Small intestine (tissue), 7 donors: ENCODE measurements at regions not wholly inside any gene's neighbourhood (a gene's known extent, or its start where the extent isn't known, plus 50 kb on each side); places are given as distances from the start of the nearest gene placed in this dataset.

Source experiments
- DNase-seq, 2 donors: peaks; one replicate each; pipeline versions ENCODE4 v3.0.0 to v3.0.0-alpha.2; 2013
- FAIRE-seq: peaks from 2 replicates; lab custom pipeline; 2012; peaks lifted over from hg19 to GRCh38; lab: Jason Lieb, UNC
- H3K27ac ChIP-seq, 3 donors: one replicate each; pipeline ENCODE4 v1.5.1; 2013; ENCODE audit warnings: low read length in 2 of 3, mild to moderate bottlenecking in 2 of 3, control low read depth in 1 of 3, inconsistent platforms in 1 of 3, low read depth in 1 of 3, moderate library complexity in 1 of 3
- H3K27me3 ChIP-seq, 3 donors: one replicate each; pipeline ENCODE4 v1.6.1; 2013; ENCODE audit warnings: low read length in 3 of 3, inconsistent platforms in 1 of 3; ENCODE audit not compliant: control insufficient read depth in 3 of 3, insufficient read depth in 3 of 3
- H3K36me3 ChIP-seq, 3 donors: one replicate each; pipeline ENCODE4 v1.6.1; 2013; ENCODE audit warnings: low read length in 3 of 3, inconsistent platforms in 1 of 3, low read depth in 1 of 3, mild to moderate bottlenecking in 1 of 3, moderate library complexity in 1 of 3; ENCODE audit not compliant: control insufficient read depth in 3 of 3, insufficient read depth in 2 of 3
- H3K4me1 ChIP-seq, 3 donors: one replicate each; pipeline ENCODE4 v1.6.1; 2013; ENCODE audit warnings: low read length in 2 of 3, inconsistent platforms in 1 of 3, low read depth in 1 of 3, mild to moderate bottlenecking in 1 of 3, moderate library complexity in 1 of 3; ENCODE audit not compliant: control insufficient read depth in 3 of 3, insufficient read depth in 2 of 3
- H3K4me3 ChIP-seq, 3 donors: one replicate each; pipeline ENCODE4 v1.5.1; 2013; ENCODE audit warnings: low read length in 3 of 3, control low read depth in 1 of 3, inconsistent platforms in 1 of 3, low read depth in 1 of 3, mild to moderate bottlenecking in 1 of 3, moderate library complexity in 1 of 3
- H3K9me3 ChIP-seq, 2 donors: one replicate each; pipeline ENCODE4 v1.6.1; 2013; ENCODE audit warnings: low read depth in 1 of 2, low read length in 1 of 2; ENCODE audit not compliant: control insufficient read depth in 2 of 2, insufficient read depth in 1 of 2
- WGBS, 3 donors: extraction: QIAGEN DNeasy Blood & Tissue Kit; methylation state at CpG; one replicate each; pipeline ENCODE4 v1.1.7; 2013; 5-methylcytosine and 5-hydroxymethylcytosine counted together
- donor health status: healthy with polysubstance abuse.
- donor health status: control.
- donor health status: control.
- donor health status: Bipolar disorder and iron deficiency.
- donor health status: healthy.

DNA sequence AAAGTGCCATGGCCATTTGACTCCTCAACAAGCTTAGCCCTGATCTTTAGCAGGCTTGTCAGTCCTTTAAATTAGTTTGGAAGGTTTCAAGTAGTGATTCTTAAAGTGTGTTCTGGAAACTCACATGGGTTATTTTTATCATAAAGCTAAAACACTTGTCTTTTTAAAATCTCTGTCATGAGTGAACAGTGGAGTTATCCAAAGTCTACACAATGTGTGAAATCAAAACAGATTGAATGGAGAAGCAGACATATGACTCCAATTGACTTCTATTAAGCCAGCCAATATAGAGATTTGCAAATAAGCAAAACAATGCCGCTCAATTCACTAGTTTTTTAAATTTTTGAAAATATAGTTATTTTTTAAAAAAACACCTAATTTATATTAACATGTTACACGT is 53.3 kb upstream of the SORCS3 start:
- Histone ChIP-seq H3K4me1 (no peaks in the 10 kb centered on the region), H3K27ac (no peak overlapping the region), H3K27me3 (peaks cover 0 to 6% (median 0%) of the 10 kb centered on the region in 3 donors), H3K9me3 (no peaks in the 10 kb centered on the region), H3K36me3 (no peaks in the 10 kb centered on the region), H3K4me3 (no peak overlapping the region)
- 62 to 82% (median 63%) methylated on average over 2 of the region's 2 CpGs for WGBS, 3 donors
- FAIRE-seq = no peak
- no peak for DNase-seq

DNA sequence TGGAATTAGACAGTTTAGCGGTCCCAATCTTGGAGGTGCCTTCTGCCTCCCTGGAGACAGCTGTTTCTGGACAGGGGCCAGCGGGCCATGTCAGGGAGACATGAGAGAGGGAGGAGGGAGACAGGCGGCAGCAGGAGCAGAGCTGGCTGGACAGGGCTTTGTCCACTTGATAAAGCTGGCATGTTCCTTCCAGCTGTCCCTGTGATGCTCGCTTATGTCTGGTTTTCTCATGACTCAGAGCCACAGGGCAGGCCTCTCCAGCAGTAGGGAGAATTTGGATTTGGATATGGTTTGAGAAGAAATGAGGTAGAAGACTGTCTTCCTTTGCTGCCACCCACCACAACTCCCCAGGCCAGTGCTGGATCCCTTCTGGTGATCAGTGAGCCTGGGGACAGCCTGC is 51.7 kb upstream of the SORCS3 start:
- DNase-seq (no peak), FAIRE-seq (no peak)
- Histone ChIP-seq H3K4me1 (no peaks in the 10 kb centered on the region), H3K27ac (no peak overlapping the region), H3K27me3 (peaks cover 0 to 3% (median 0%) of the 10 kb centered on the region in 3 donors), H3K9me3 (no peaks in the 10 kb centered on the region), H3K4me3 (no peak overlapping the region), H3K36me3 (no peaks in the 10 kb centered on the region)
- 67 to 73% (median 67%) methylated on average over 4 of the region's 4 CpGs for WGBS, 3 donors

DNA sequence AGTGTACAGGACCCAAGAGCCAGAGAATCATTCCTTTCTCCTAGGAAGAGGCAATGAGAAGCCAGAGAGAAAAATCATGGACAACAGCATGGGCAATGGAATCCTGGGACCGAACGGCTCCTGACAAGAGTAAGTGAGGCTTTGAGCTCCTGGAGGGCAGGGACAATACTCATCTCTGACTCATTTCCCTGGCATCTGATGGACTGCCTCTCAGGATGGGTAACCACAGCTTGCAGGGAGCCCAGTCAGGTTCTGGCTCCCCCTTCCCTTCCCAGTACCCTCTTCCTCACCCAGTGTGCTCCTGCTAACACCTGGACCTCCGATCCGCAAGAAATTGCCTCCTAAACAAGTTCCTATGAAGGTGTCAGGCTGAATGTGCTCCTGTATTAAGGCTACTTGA is 51.2 kb upstream of the SORCS3 start:
- WGBS, 3 donors = 74 to 86% (median 78%) methylated on average over 4 of the region's 4 CpGs
- H3K9me3 ChIP-seq = no peaks in the 10 kb centered on the region
- no peak for DNase-seq
- no peak overlapping the region for H3K4me3 ChIP-seq
- H3K36me3 ChIP-seq = no peaks in the 10 kb centered on the region
- no peak overlapping the region for H3K27ac ChIP-seq
- peaks cover 0 to 3% (median 0%) of the 10 kb centered on the region in 3 donors for H3K27me3 ChIP-seq
- no peak for FAIRE-seq
- H3K4me1 ChIP-seq = no peaks in the 10 kb centered on the region
